Adrenal gland (tissue), 9 donors: ENCODE measurements at regions not wholly inside any gene's neighbourhood (a gene's known extent, or its start where the extent isn't known, plus 50 kb on each side); places are given as distances from the start of the nearest gene placed in this dataset.

ENCODE experiments used
- DNase-seq, 7 donors: peaks; one replicate each; pipeline ENCODE4 v3.0.0-alpha.2; 2019 to 2020
- H3K27ac ChIP-seq, 5 donors: fragments of 200-600 bp; sonication (generic) in 4 of 5; 1 replicate in 3 of 5; 2 replicates in 2 of 5; pipeline versions ENCODE4 v1.5.1 to v1.8.0; 2016 to 2020; ENCODE audit warnings: mild to moderate bottlenecking in 1 of 5
- H3K27me3 ChIP-seq: fragments of 200-600 bp; 2 replicates; pipeline ENCODE4 v1.8.0; 2021
- H3K36me3 ChIP-seq, 2 donors: fragments of 200-600 bp; replicated peaks in 1 of 2; 1 replicate in 1 of 2; 2 replicates in 1 of 2; pipeline versions ENCODE4 v1.5.1 to v1.8.0; 2018 to 2022
- H3K4me1 ChIP-seq, 2 donors: fragments of 200-600 bp; replicated peaks in 1 of 2; 1 replicate in 1 of 2; 2 replicates in 1 of 2; pipeline versions ENCODE4 v1.5.1 to v1.8.0; 2018 to 2021
- H3K4me3 ChIP-seq, 4 donors: fragments of 200-600 bp; sonication (generic) in 3 of 4; one replicate each; pipeline ENCODE4 v1.5.1; 2016 to 2018
- H3K9me3 ChIP-seq, 3 donors: fragments of 200-600 bp; sonication (generic) in 1 of 3; replicated peaks in 1 of 3; 1 replicate in 2 of 3; 2 replicates in 1 of 3; pipeline versions ENCODE4 v1.5.1 to v1.8.0; 2016 to 2021
- CTCF ChIP-seq, 6 experiments: fragments of 450-650 bp in 4 of 6; fragments of 200-600 bp in 2 of 6; sonication (generic) in 1 of 6; IDR thresholded peaks; 1 replicate in 5 of 6; 2 replicates in 1 of 6; pipeline versions ENCODE4 v1.5.1 to v1.8.0; 2016 to 2021; ENCODE audit warnings: antibody characterized with exemption in 6 of 6, mild to moderate bottlenecking in 2 of 6, moderate library complexity in 1 of 6
- POLR2A ChIP-seq, 2 donors: fragments of 450-650 bp; IDR thresholded peaks; one replicate each; pipeline ENCODE4 v1.6.1; 2017; ENCODE audit warnings: antibody characterized with exemption in 2 of 2, mild to moderate bottlenecking in 2 of 2, moderate library complexity in 1 of 2
- WGBS, 4 donors: extraction: QIAGEN DNeasy Blood & Tissue Kit in 2 of 4; methylation state at CpG; one replicate each; pipeline versions ENCODE4 v1.1.5 to v1.1.7; 2013 to 2017; 5-methylcytosine and 5-hydroxymethylcytosine counted together
- intact Hi-C, 2 donors: fragments of 100-400 bp; cut with DNase I; formaldehyde crosslinking; loops; one replicate each; pipeline versions ENCODE4 v1.14.1 to v1.15.0; 2022 to 2023
- donor health status: healthy with polysubstance abuse.
- donor health status: Bipolar disorder and iron deficiency.
- donor health status: DM: yes; HTN: yes; CAD: no.
- donor health status: DM: no; HTN: no; CAD: no.
- donor health status: DM: no; HTN: no; CAD: no.

GRCh38 chr18:9025091-9025838 is 77.2 kb upstream of the NDUFV2 start:
- no peaks in the 10 kb centered on the region for H3K4me1 ChIP-seq
- H3K4me3 ChIP-seq, result no peak overlapping the region
- intact Hi-C loops, result no loop called here
- 42 to 54% (median 47%) methylated on average over 4 of the region's 4 CpGs for WGBS, 4 donors
- TF ChIP-seq CTCF (IDR thresholded peaks at IDR 0.05), result no peak
- TF ChIP-seq POLR2A (IDR thresholded peaks at IDR 0.05), result no peak
- H3K36me3 ChIP-seq, result no peaks in the 10 kb centered on the region
- H3K27ac ChIP-seq, result no peak overlapping the region
- no peaks in the 10 kb centered on the region for H3K9me3 ChIP-seq
- no peak for DNase-seq
- H3K27me3 ChIP-seq, result no peaks in the 10 kb centered on the region

- Histone ChIP-seq H3K9me3 (no peaks in the 10 kb centered on the region), H3K4me1 (no peaks in the 10 kb centered on the region), H3K27me3 (no peaks in the 10 kb centered on the region), H3K36me3 (no peaks in the 10 kb centered on the region), H3K4me3 (no peak overlapping the region), H3K27ac (no peak overlapping the region)
- intact Hi-C loops, result no loop called here
- WGBS, 4 donors, result 90 to 97% (median 92%) methylated on average over 2 of the region's 2 CpGs
- no peak for DNase-seq
- TF ChIP-seq CTCF (IDR thresholded peaks at IDR 0.05) (no peak), POLR2A (IDR thresholded peaks at IDR 0.05) (no peak)
These were observed 73.4 kb upstream of the NDUFV2 start for GRCh38 chr18:9029131-9029530.

GRCh38 chr18:9032519-9032918 is 70.0 kb upstream of the NDUFV2 start:
- H3K27me3 ChIP-seq, result no peaks in the 10 kb centered on the region
- H3K36me3 ChIP-seq, result no peaks in the 10 kb centered on the region
- intact Hi-C loops, result no loop called here
- no peak overlapping the region for H3K27ac ChIP-seq
- WGBS, 4 donors, result 79 to 86% (median 83%) methylated on average over 5 to 7 of the region's 7 CpGs
- DNase-seq, result no peak
- no peak for TF ChIP-seq POLR2A (IDR thresholded peaks at IDR 0.05)
- no peak for TF ChIP-seq CTCF (IDR thresholded peaks at IDR 0.05)
- H3K9me3 ChIP-seq, result no peaks in the 10 kb centered on the region
- H3K4me1 ChIP-seq, result no peaks in the 10 kb centered on the region
- no peak overlapping the region for H3K4me3 ChIP-seq

GRCh38 chr18:9038277-9038871 is 64.1 kb upstream of the NDUFV2 start:
- H3K9me3 ChIP-seq, result no peaks in the 10 kb centered on the region
- 83 to 93% (median 88%) methylated on average over 6 to 7 of the region's 7 CpGs for WGBS, 4 donors
- no peak overlapping the region for H3K27ac ChIP-seq
- no peaks in the 10 kb centered on the region for H3K36me3 ChIP-seq
- intact Hi-C loops, result no loop called here
- H3K4me3 ChIP-seq, result no peak overlapping the region
- H3K4me1 ChIP-seq, result no peaks in the 10 kb centered on the region
- H3K27me3 ChIP-seq, result no peaks in the 10 kb centered on the region
- TF ChIP-seq POLR2A (IDR thresholded peaks at IDR 0.05) (no peak), CTCF (IDR thresholded peaks at IDR 0.05) (no peak)
- DNase-seq, result no peak
